SK-N-SH (cell line): ENCODE measurements at regions not wholly inside any gene's neighbourhood (a gene's known extent, or its start where the extent isn't known, plus 50 kb on each side); places are given as distances from the start of the nearest gene placed in this dataset.

Experiments used
- CTCF ChIA-PET: fragments of 300-600, 350-600 bp; formaldehyde crosslinking; extraction: SDS; loops from one replicate; lab custom pipeline; 2021; lab: Yijun Ruan, JAX
- POLR2A ChIA-PET: fragments of 350-600 bp; sonication (Branson Sonifier 250); formaldehyde crosslinking; extraction: SDS; loops from one replicate; lab custom pipeline; 2020; ENCODE audit warnings: antibody characterized with exemption, inconsistent platforms; lab: Yijun Ruan, JAX
- DNase-seq: peaks from one replicate; pipeline ENCODE4 v3.0.0; 2012
- H2AFZ ChIP-seq: fragments of 200-600 bp; sonication (generic); 2 replicates; pipeline ENCODE4 v1.8.1; 2016; ENCODE audit warnings: antibody characterized with exemption, mild to moderate bottlenecking, low read depth
- H3F3A ChIP-seq: fragments of 200-600 bp; sonication (generic); replicated peaks from 2 replicates; pipeline ENCODE3; 2016; ENCODE audit warnings: antibody characterized with exemption, mild to moderate bottlenecking; ENCODE audit not compliant: insufficient read depth
- H3K27ac ChIP-seq, 2 experiments: fragments of 200-500 bp in 1 of 2; fragments of 200-600 bp in 1 of 2; sonication (Bioruptor generic) in 1 of 2; sonication (generic), shearing (Covaris generic) in 1 of 2; 2 replicates each; pipeline versions ENCODE4 v1.5.1 to v1.6.1; 2014 to 2016; ENCODE audit warnings: low read depth in 2 of 2, inconsistent platforms in 1 of 2, low read length in 1 of 2, mild to moderate bottlenecking in 1 of 2, mixed read lengths in 1 of 2
- H3K27me3 ChIP-seq: fragments of 200-600 bp; sonication (generic), shearing (Covaris generic); 2 replicates; pipeline ENCODE4 v1.6.1; 2016; ENCODE audit warnings: mixed run types; ENCODE audit not compliant: insufficient read depth
- H3K36me3 ChIP-seq, 2 experiments: fragments of 200-500 bp in 1 of 2; fragments of 200-600 bp in 1 of 2; sonication (Bioruptor generic) in 1 of 2; sonication (generic) in 1 of 2; replicated peaks in 1 of 2; 2 replicates each; pipeline versions ENCODE3 to v1.5.1; 2014 to 2016; ENCODE audit warnings: low read length in 1 of 2, mild to moderate bottlenecking in 1 of 2; ENCODE audit not compliant: insufficient read depth in 2 of 2, control insufficient read depth in 1 of 2
- H3K4me1 ChIP-seq, 2 experiments: fragments of 200-500 bp in 1 of 2; fragments of 200-600 bp in 1 of 2; sonication (Bioruptor generic) in 1 of 2; sonication (generic), shearing (Covaris generic) in 1 of 2; 2 replicates each; pipeline versions ENCODE4 v1.5.1 to v1.6.1; 2014 to 2016; ENCODE audit warnings: low read depth in 1 of 2, low read length in 1 of 2, mixed run types in 1 of 2; ENCODE audit not compliant: insufficient read depth in 2 of 2, control insufficient read depth in 1 of 2
- H3K4me2 ChIP-seq: fragments of 200-600 bp; sonication (generic), shearing (Covaris generic); 2 replicates; pipeline ENCODE4 v1.6.1; 2017; ENCODE audit warnings: mixed run types
- H3K4me3 ChIP-seq, 2 experiments: fragments of 200-500 bp in 1 of 2; fragments of 200-600 bp in 1 of 2; sonication (Bioruptor generic) in 1 of 2; sonication (generic), shearing (Covaris generic) in 1 of 2; 2 replicates each; pipeline versions ENCODE4 v1.5.1 to v1.8.1; 2014 to 2016; ENCODE audit warnings: low read depth in 2 of 2, inconsistent platforms in 1 of 2, low read length in 1 of 2, mild to moderate bottlenecking in 1 of 2, mixed read lengths in 1 of 2, moderate library complexity in 1 of 2
- H3K79me2 ChIP-seq: fragments of 200-600 bp; sonication (generic); 2 replicates; pipeline ENCODE4 v1.8.1; 2017; ENCODE audit warnings: mild to moderate bottlenecking; ENCODE audit not compliant: insufficient read depth
- H3K9ac ChIP-seq: fragments of 200-600 bp; sonication (generic); 2 replicates; pipeline ENCODE4 v1.6.1; 2017; ENCODE audit warnings: mixed run types
- H3K9me2 ChIP-seq: fragments of 200-600 bp; sonication (generic); 2 replicates; pipeline ENCODE4 v1.6.1; 2017; ENCODE audit warnings: mixed run types
- H3K9me3 ChIP-seq: fragments of 200-600 bp; sonication (generic); 2 replicates; pipeline ENCODE4 v1.6.1; 2017; ENCODE audit warnings: mixed run types, mild to moderate bottlenecking, moderate library complexity
- H4K20me1 ChIP-seq: fragments of 200-600 bp; sonication (generic); 2 replicates; pipeline ENCODE4 v1.6.1; 2017; ENCODE audit warnings: mild to moderate bottlenecking, mixed run types; ENCODE audit not compliant: insufficient read depth
- ELF1 ChIP-seq: IDR thresholded peaks from 2 replicates; pipeline ENCODE4 v1.4.0; 2012
- JUND ChIP-seq: IDR thresholded peaks from 2 replicates; pipeline ENCODE4 v1.4.0; 2012
- MXI1 ChIP-seq: IDR thresholded peaks from 2 replicates; pipeline ENCODE4 v1.6.1; 2012; ENCODE audit warnings: mild to moderate bottlenecking, low read depth, low read length, improper control_type of control experiment
- RXRA ChIP-seq: IDR thresholded peaks from 2 replicates; pipeline ENCODE4 v1.4.0; 2012; ENCODE audit warnings: low read depth, mild to moderate bottlenecking, borderline replicate concordance
- TAF1 ChIP-seq: IDR thresholded peaks from 2 replicates; pipeline ENCODE4 v1.6.1; 2012; ENCODE audit warnings: low read depth, mild to moderate bottlenecking, low read length, moderate library complexity, borderline replicate concordance
- TCF12 ChIP-seq: IDR thresholded peaks from 2 replicates; pipeline ENCODE4 v1.4.0; 2012
- TEAD4 ChIP-seq: IDR thresholded peaks from 2 replicates; pipeline ENCODE4 v1.4.0; 2012; ENCODE audit warnings: mild to moderate bottlenecking, borderline replicate concordance; ENCODE audit not compliant: insufficient read depth
- WGBS: methylation state at CpG from one replicate; pipeline ENCODE4 v1.1.6; 2017; ENCODE audit warnings: low lambda C conversion rate; 5-methylcytosine and 5-hydroxymethylcytosine counted together
- TF ChIP-seq, protein P1 (sequence below): fragments of 200-600 bp; sonication (generic); IDR thresholded peaks from 2 replicates; pipeline ENCODE4 v1.6.1; 2017; ENCODE audit warnings: antibody characterized with exemption, mild to moderate bottlenecking, moderate library complexity
- TF ChIP-seq, protein P2 (sequence below): fragments of 150-350 bp; IDR thresholded peaks from 2 replicates; pipeline ENCODE4 v1.6.1; 2016; ENCODE audit warnings: mild to moderate bottlenecking, low read depth, low read length
- TF ChIP-seq, protein P3 (sequence below): IDR thresholded peaks from 2 replicates; pipeline ENCODE4 v1.6.1; 2012; ENCODE audit warnings: mild to moderate bottlenecking, low read depth, low read length, moderate library complexity
- TF ChIP-seq, protein P4 (sequence below): IDR thresholded peaks from 2 replicates; pipeline ENCODE4 v1.4.0; 2012; ENCODE audit warnings: low read depth
- TF ChIP-seq, protein P5 (sequence below): fragments of 150-350 bp; IDR thresholded peaks from 2 replicates; pipeline ENCODE4 v1.6.1; 2017; ENCODE audit warnings: antibody characterized with exemption, low read length, low read depth, borderline replicate concordance

DNA sequence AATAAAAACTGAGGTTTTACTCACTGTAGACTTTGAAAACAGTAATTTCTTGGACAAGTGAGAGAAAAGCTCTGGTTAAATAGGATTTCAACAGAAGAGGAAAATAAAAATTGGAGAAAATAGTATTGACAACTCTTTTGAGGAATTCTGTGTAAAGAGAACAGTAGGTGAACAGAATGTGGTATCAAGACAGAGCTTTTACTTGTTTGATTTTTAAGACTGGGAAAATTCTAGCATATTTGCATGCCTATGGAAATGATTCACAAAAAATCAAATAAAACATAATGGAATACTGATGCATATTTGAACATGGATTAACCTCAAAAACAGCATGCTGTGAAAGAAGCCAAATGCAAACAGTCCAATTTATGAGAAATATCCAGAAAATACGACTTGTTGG, 504.6 kb downstream of the KCTD8 start:
- ChIA-PET CTCF (no interaction called here), POLR2A (no interaction called here)
- no peaks in the 10 kb centered on the region for H3K4me1 ChIP-seq
- H2AFZ ChIP-seq = no peak overlapping the region
- no peak overlapping the region for H3K9ac ChIP-seq
- no peak overlapping the region for H3K4me2 ChIP-seq
- no peaks in the 10 kb centered on the region for H3K27me3 ChIP-seq
- H4K20me1 ChIP-seq = no peaks in the 10 kb centered on the region
- H3K27ac ChIP-seq = no peak overlapping the region
- H3K36me3 ChIP-seq = no peaks in the 10 kb centered on the region
- TF ChIP-seq, protein P1, sequence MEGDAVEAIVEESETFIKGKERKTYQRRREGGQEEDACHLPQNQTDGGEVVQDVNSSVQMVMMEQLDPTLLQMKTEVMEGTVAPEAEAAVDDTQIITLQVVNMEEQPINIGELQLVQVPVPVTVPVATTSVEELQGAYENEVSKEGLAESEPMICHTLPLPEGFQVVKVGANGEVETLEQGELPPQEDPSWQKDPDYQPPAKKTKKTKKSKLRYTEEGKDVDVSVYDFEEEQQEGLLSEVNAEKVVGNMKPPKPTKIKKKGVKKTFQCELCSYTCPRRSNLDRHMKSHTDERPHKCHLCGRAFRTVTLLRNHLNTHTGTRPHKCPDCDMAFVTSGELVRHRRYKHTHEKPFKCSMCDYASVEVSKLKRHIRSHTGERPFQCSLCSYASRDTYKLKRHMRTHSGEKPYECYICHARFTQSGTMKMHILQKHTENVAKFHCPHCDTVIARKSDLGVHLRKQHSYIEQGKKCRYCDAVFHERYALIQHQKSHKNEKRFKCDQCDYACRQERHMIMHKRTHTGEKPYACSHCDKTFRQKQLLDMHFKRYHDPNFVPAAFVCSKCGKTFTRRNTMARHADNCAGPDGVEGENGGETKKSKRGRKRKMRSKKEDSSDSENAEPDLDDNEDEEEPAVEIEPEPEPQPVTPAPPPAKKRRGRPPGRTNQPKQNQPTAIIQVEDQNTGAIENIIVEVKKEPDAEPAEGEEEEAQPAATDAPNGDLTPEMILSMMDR = no peak
- TF ChIP-seq RXRA (no peak), TEAD4 (no peak)
- TF ChIP-seq, protein P2, sequence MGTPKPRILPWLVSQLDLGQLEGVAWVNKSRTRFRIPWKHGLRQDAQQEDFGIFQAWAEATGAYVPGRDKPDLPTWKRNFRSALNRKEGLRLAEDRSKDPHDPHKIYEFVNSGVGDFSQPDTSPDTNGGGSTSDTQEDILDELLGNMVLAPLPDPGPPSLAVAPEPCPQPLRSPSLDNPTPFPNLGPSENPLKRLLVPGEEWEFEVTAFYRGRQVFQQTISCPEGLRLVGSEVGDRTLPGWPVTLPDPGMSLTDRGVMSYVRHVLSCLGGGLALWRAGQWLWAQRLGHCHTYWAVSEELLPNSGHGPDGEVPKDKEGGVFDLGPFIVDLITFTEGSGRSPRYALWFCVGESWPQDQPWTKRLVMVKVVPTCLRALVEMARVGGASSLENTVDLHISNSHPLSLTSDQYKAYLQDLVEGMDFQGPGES = no peak
- no peaks in the 10 kb centered on the region for H3K79me2 ChIP-seq
- no peak overlapping the region for H3K4me3 ChIP-seq
- no peaks in the 10 kb centered on the region for H3K9me3 ChIP-seq
- H3F3A ChIP-seq = no peaks in the 10 kb centered on the region
- H3K9me2 ChIP-seq = no peaks in the 10 kb centered on the region
- WGBS = 5% methylated on average over 1 of the region's 1 CpG
- no peak for DNase-seq

DNA sequence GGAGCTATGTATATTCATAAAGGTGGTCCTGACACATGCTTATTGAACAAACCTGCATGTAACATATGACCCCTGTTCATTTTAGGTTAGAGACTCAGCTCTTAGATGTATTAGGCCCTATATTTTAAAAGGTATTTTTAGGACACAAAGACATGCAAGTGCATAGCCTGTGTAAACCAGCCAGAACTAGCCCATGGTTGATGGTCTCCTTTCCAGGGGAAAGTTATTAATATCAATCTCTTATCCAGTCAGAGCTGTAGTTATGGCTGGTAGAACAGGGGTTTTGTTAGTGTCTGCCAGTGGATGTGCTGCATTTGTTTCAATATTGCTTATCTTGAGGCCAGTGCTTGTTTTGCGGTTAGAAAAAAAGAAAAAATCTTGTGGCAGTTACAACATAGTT, 488.6 kb downstream of the KCTD8 start:
- H3K79me2 ChIP-seq = no peaks in the 10 kb centered on the region
- H3K9me3 ChIP-seq = no peaks in the 10 kb centered on the region
- H3K9ac ChIP-seq = no peak overlapping the region
- H3K36me3 ChIP-seq = no peaks in the 10 kb centered on the region
- no peaks in the 10 kb centered on the region for H4K20me1 ChIP-seq
- H3K9me2 ChIP-seq = no peaks in the 10 kb centered on the region
- no peaks in the 10 kb centered on the region for H3K4me1 ChIP-seq
- CTCF ChIA-PET = no interaction called here
- TF ChIP-seq ELF1 (no peak), TCF12 (no peak), TAF1 (no peak), MXI1 (no peak), JUND (no peak)
- TF ChIP-seq, protein P3, sequence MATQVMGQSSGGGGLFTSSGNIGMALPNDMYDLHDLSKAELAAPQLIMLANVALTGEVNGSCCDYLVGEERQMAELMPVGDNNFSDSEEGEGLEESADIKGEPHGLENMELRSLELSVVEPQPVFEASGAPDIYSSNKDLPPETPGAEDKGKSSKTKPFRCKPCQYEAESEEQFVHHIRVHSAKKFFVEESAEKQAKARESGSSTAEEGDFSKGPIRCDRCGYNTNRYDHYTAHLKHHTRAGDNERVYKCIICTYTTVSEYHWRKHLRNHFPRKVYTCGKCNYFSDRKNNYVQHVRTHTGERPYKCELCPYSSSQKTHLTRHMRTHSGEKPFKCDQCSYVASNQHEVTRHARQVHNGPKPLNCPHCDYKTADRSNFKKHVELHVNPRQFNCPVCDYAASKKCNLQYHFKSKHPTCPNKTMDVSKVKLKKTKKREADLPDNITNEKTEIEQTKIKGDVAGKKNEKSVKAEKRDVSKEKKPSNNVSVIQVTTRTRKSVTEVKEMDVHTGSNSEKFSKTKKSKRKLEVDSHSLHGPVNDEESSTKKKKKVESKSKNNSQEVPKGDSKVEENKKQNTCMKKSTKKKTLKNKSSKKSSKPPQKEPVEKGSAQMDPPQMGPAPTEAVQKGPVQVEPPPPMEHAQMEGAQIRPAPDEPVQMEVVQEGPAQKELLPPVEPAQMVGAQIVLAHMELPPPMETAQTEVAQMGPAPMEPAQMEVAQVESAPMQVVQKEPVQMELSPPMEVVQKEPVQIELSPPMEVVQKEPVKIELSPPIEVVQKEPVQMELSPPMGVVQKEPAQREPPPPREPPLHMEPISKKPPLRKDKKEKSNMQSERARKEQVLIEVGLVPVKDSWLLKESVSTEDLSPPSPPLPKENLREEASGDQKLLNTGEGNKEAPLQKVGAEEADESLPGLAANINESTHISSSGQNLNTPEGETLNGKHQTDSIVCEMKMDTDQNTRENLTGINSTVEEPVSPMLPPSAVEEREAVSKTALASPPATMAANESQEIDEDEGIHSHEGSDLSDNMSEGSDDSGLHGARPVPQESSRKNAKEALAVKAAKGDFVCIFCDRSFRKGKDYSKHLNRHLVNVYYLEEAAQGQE = no peak
- TF ChIP-seq, protein P4, sequence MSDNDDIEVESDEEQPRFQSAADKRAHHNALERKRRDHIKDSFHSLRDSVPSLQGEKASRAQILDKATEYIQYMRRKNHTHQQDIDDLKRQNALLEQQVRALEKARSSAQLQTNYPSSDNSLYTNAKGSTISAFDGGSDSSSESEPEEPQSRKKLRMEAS = no peak
- TF ChIP-seq, protein P5, sequence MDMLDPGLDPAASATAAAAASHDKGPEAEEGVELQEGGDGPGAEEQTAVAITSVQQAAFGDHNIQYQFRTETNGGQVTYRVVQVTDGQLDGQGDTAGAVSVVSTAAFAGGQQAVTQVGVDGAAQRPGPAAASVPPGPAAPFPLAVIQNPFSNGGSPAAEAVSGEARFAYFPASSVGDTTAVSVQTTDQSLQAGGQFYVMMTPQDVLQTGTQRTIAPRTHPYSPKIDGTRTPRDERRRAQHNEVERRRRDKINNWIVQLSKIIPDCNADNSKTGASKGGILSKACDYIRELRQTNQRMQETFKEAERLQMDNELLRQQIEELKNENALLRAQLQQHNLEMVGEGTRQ = no peak
- 36% methylated on average over 1 of the region's 1 CpG for WGBS
- no peak for DNase-seq
- POLR2A ChIA-PET = no interaction called here
- no peak overlapping the region for H2AFZ ChIP-seq
- H3K27ac ChIP-seq = no peak overlapping the region
- no peaks in the 10 kb centered on the region for H3F3A ChIP-seq
- no peak overlapping the region for H3K4me3 ChIP-seq
- H3K27me3 ChIP-seq = no peaks in the 10 kb centered on the region
- no peak overlapping the region for H3K4me2 ChIP-seq
